ENCODE measurements at regions not wholly inside any gene's neighbourhood (a gene's known extent, or its start where the extent isn't known, plus 50 kb on each side); places are given as distances from the start of the nearest gene placed in this dataset.
"Not testable (repeated sequence)": the region's sequence is repeated elsewhere in the genome, so short reads cannot be mapped to it uniquely, and the experiment has no call there.

GRCh38 chr4:126172126-126172525 is 857.4 kb downstream of the FAT4 start:
- DNase-seq, result no peak

GRCh38 chr4:126174627-126175026 is 859.9 kb downstream of the FAT4 start:
- DNase-seq, result no peak

- DNase-seq, result no peak
Observed at GRCh38 chr4:126180642-126181041, 865.9 kb downstream of the FAT4 start.

GRCh38 chr4:126182336-126182735 is 867.6 kb downstream of the FAT4 start:
- no peak for DNase-seq

- no peak for DNase-seq
Observed at GRCh38 chr4:126182786-126183185, 868.0 kb downstream of the FAT4 start.

- no peak for DNase-seq
Observed at GRCh38 chr4:126183206-126183605, 868.5 kb downstream of the FAT4 start.

GRCh38 chr4:126191536-126191935 is 876.8 kb downstream of the FAT4 start:
- DNase-seq, result no peak

- no peak for DNase-seq
Observed at GRCh38 chr4:126192506-126192905, 877.8 kb downstream of the FAT4 start.

- not testable (repeated sequence) for DNase-seq
Observed at GRCh38 chr4:126201251-126202138, 886.7 kb downstream of the FAT4 start.

GRCh38 chr4:126202226-126202625 is 887.5 kb downstream of the FAT4 start:
- no peak for DNase-seq

GRCh38 chr4:126207910-126208309 is 893.2 kb downstream of the FAT4 start:
- no peak for DNase-seq

- DNase-seq, result no peak
Observed at GRCh38 chr4:126209147-126209546, 894.4 kb downstream of the FAT4 start.

- no peak for DNase-seq
Observed at GRCh38 chr4:126213996-126214395, 899.2 kb downstream of the FAT4 start.

- no peak for DNase-seq
Observed at GRCh38 chr4:126215759-126216158, 901.0 kb downstream of the FAT4 start.

- DNase-seq, result no peak
Observed at GRCh38 chr4:126216611-126217010, 901.9 kb downstream of the FAT4 start.

GRCh38 chr4:126221282-126221681 is 906.5 kb downstream of the FAT4 start:
- DNase-seq, result no peak

- no peak for DNase-seq
Observed at GRCh38 chr4:126221717-126222340, 907.1 kb downstream of the FAT4 start.

- DNase-seq, result peak in 1 of 3 experiments; percentile 34
Observed at GRCh38 chr4:126223784-126224407, 909.1 kb downstream of the FAT4 start.

GRCh38 chr4:126227428-126227827 is 912.7 kb downstream of the FAT4 start:
- DNase-seq, result no peak

- peak in 1 of 3 experiments; percentile 12 for DNase-seq
Observed at GRCh38 chr4:126230269-126230668, 915.5 kb downstream of the FAT4 start.

GRCh38 chr4:126233483-126233882 is 918.7 kb downstream of the FAT4 start:
- DNase-seq, result no peak

- DNase-seq, result peak in 1 of 3 experiments; percentile 9
Observed at GRCh38 chr4:126238013-126238412, 923.3 kb downstream of the FAT4 start.

GRCh38 chr4:126241634-126242033 is 926.9 kb downstream of the FAT4 start:
- DNase-seq, result no peak

Measured in NCI-H1417 (cell line).